ENCODE measurements at regions not wholly inside any gene's neighbourhood (a gene's known extent, or its start where the extent isn't known, plus 50 kb on each side); places are given as distances from the start of the nearest gene placed in this dataset.

GRCh38 chr2:145161656-145162055, 641.7 kb upstream of the ZEB2 start:
- TF ChIP-seq ZNF274 (IDR thresholded peaks at IDR 0.05; ENCODE audit: low read length): no peak
- TF ChIP-seq ZNF274 (tag by site-specific recombination; IDR thresholded peaks at IDR 0.05; ENCODE audit: borderline replicate concordance): no peak
- TF ChIP-seq ZNF449 (tag by site-specific recombination; IDR thresholded peaks at IDR 0.05): no peak
- no peak for TF ChIP-seq ZNF704 (tag by site-specific recombination; IDR thresholded peaks at IDR 0.05)
- TF ChIP-seq ZBTB8A (tag by site-specific recombination; IDR thresholded peaks at IDR 0.05): no peak
- no peak for TF ChIP-seq CTCF (tag by site-specific recombination; IDR thresholded peaks at IDR 0.05)
- TF ChIP-seq SETDB1 (IDR thresholded peaks at IDR 0.05; ENCODE audit: insufficient read length, low read length): no peak
- no peak for TF ChIP-seq ZSCAN23 (tag by site-specific recombination; IDR thresholded peaks at IDR 0.05)
- no peak for TF ChIP-seq ZNF18 (tag by site-specific recombination; IDR thresholded peaks at IDR 0.05)
- no peak for TF ChIP-seq GLIS2 (tag by site-specific recombination; IDR thresholded peaks at IDR 0.05)
- no peak for TF ChIP-seq ZNF792 (tag by site-specific recombination; IDR thresholded peaks at IDR 0.05)
- no peak for TF ChIP-seq PBX3 (CRISPR knock-in tag; IDR thresholded peaks at IDR 0.05)
- no peak for TF ChIP-seq ZNF501 (tag by site-specific recombination; IDR thresholded peaks at IDR 0.05)

Data from HEK293 (cell line).